ENCODE measurements at regions not wholly inside any gene's neighbourhood (a gene's known extent, or its start where the extent isn't known, plus 50 kb on each side); places are given as distances from the start of the nearest gene placed in this dataset.

GRCh38 chr10:42883993-42884983, 101.7 kb downstream of the BMS1 start:
- CTCF ChIA-PET = no interaction called here
- H3K4me1 Mint-ChIP-seq (ENCODE audit: low read depth) = no peaks in the 10 kb centered on the region
- TF ChIP-seq CTCF (IDR thresholded peaks at IDR 0.05) = no peak
- H3K36me3 Mint-ChIP-seq (ENCODE audit: low read depth) = no peaks in the 10 kb centered on the region
- POLR2A ChIA-PET = no interaction called here
- Histone ChIP-seq H3K27me3 (ENCODE audit: control insufficient read depth in 1 of 2, insufficient read depth in 2 of 2, low read length in 2 of 2) (peaks cover 0 to 3% of the 10 kb centered on the region in 2 experiments), H3K4me3 (ENCODE audit: low read length) (no peak overlapping the region), H3K36me3 (ENCODE audit: insufficient read depth, low read length) (no peaks in the 10 kb centered on the region), H3K4me1 (ENCODE audit: insufficient read depth, low read length) (no peaks in the 10 kb centered on the region), H3K9me3 (ENCODE audit: control insufficient read depth in 1 of 2, insufficient read depth in 1 of 2, low read length in 2 of 2) (peaks cover 6 to 31% of the 10 kb centered on the region in 2 experiments), H3K27ac (ENCODE audit: low read depth in 1 of 2, low read length in 2 of 2) (no peak overlapping the region)
- intact Hi-C loops (cut with DNase I, micrococcal nuclease) = no loop called here
- H3K9me3 Mint-ChIP-seq = peaks cover 7% of the 10 kb centered on the region
- no peak for ATAC-seq (ENCODE audit: poor library complexity)
- no peak for DNase-seq
- no peaks in the 10 kb centered on the region for H3K27me3 Mint-ChIP-seq
- no peak overlapping the region for H3K27ac Mint-ChIP-seq
- H3K4me3 Mint-ChIP-seq = no peak overlapping the region

GRCh38 chr10:42885491-42886270, 103.1 kb downstream of the BMS1 start:
- no peak overlapping the region for H3K4me3 Mint-ChIP-seq
- no peak overlapping the region for H3K27ac Mint-ChIP-seq
- no peak overlapping the region for H3K4me3 ChIP-seq (ENCODE audit: low read length)
- no peaks in the 10 kb centered on the region for H3K4me1 ChIP-seq (ENCODE audit: insufficient read depth, low read length)
- H3K4me1 Mint-ChIP-seq (ENCODE audit: low read depth) = no peaks in the 10 kb centered on the region
- H3K27me3 ChIP-seq (ENCODE audit: control insufficient read depth in 1 of 2, insufficient read depth in 2 of 2, low read length in 2 of 2) = peaks cover 0 to under 1% of the 10 kb centered on the region in 2 experiments
- ChIA-PET POLR2A (no interaction called here), CTCF (no interaction called here)
- H3K9me3 ChIP-seq (ENCODE audit: control insufficient read depth in 1 of 2, insufficient read depth in 1 of 2, low read length in 2 of 2) = peaks cover 6 to 17% of the 10 kb centered on the region in 2 experiments
- H3K36me3 ChIP-seq (ENCODE audit: insufficient read depth, low read length) = no peaks in the 10 kb centered on the region
- no peaks in the 10 kb centered on the region for H3K36me3 Mint-ChIP-seq (ENCODE audit: low read depth)
- peaks cover 7% of the 10 kb centered on the region for H3K9me3 Mint-ChIP-seq
- no peaks in the 10 kb centered on the region for H3K27me3 Mint-ChIP-seq
- H3K27ac ChIP-seq (ENCODE audit: low read depth in 1 of 2, low read length in 2 of 2) = no peak overlapping the region
- no peak for TF ChIP-seq CTCF (IDR thresholded peaks at IDR 0.05)
- no peak for DNase-seq
- ATAC-seq (ENCODE audit: poor library complexity) = no peak
- intact Hi-C loops (cut with DNase I, micrococcal nuclease) = no loop called here

- Mint-ChIP-seq H3K27me3 (peaks cover 4% of the 10 kb centered on the region), H3K4me1 (ENCODE audit: low read depth) (no peaks in the 10 kb centered on the region), H3K9me3 (peaks cover under 1% of the 10 kb centered on the region), H3K36me3 (ENCODE audit: low read depth) (no peaks in the 10 kb centered on the region), H3K4me3 (no peak overlapping the region), H3K27ac (no peak overlapping the region)
- Histone ChIP-seq H3K9me3 (ENCODE audit: control insufficient read depth in 1 of 2, insufficient read depth in 1 of 2, low read length in 2 of 2) (peaks cover 2 to 9% of the 10 kb centered on the region in 2 experiments), H3K4me3 (ENCODE audit: low read length) (no peak overlapping the region), H3K36me3 (ENCODE audit: insufficient read depth, low read length) (no peaks in the 10 kb centered on the region), H3K4me1 (ENCODE audit: insufficient read depth, low read length) (no peaks in the 10 kb centered on the region), H3K27me3 (ENCODE audit: control insufficient read depth in 1 of 2, insufficient read depth in 2 of 2, low read length in 2 of 2) (no peaks in the 10 kb centered on the region), H3K27ac (ENCODE audit: low read depth in 1 of 2, low read length in 2 of 2) (no peak overlapping the region)
- ChIA-PET POLR2A (no interaction called here), CTCF (no interaction called here)
- no peak for TF ChIP-seq CTCF (IDR thresholded peaks at IDR 0.05)
- no peak for DNase-seq
- no peak for ATAC-seq (ENCODE audit: poor library complexity)
- intact Hi-C loops (cut with DNase I, micrococcal nuclease) = no loop called here
Measured at GRCh38 chr10:42887734-42888503, 105.3 kb downstream of the BMS1 start.
